DMS153 (cell line): ENCODE measurements at regions not wholly inside any gene's neighbourhood (a gene's known extent, or its start where the extent isn't known, plus 50 kb on each side); places are given as distances from the start of the nearest gene placed in this dataset.
"Not testable (repeated sequence)": the region's sequence is repeated elsewhere in the genome, so short reads cannot be mapped to it uniquely, and the experiment has no call there.

ENCODE experiments used
- DNase-seq: peaks from one replicate; lab custom pipeline; 2025; lab: John Stamatoyannopoulos, UW

DNA sequence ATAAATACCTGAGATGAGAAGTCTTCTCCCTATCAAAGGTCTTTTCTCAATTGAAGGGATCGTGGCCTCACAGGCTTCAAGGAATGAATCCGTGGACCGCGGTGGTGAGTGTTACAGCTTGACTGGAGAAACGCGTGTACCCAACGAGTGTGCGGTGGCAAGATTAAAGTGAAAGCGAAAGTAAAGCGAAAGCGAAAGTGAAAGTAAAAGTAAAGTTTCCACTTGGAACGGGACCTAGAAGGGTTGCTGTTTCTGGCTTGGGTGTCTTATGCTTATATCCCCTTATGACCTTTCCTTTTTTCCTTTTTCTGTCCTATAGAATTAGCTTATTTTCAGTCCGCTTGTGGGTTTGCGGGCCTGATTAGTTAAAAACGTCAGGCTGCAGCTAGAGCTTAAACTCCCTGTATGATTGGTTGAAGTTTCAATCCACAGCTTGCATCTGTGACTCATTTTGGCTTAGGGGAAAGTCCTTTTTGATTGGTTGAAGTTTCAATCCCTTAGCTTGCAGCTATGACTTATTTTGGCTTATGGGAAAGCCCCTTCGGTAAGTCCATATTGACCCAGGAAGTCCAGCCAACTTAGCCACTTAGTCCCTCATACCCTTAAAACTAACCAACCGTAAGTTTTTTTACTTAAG is 924.3 kb upstream of the CDH10 start:
- no peak for DNase-seq

DNA sequence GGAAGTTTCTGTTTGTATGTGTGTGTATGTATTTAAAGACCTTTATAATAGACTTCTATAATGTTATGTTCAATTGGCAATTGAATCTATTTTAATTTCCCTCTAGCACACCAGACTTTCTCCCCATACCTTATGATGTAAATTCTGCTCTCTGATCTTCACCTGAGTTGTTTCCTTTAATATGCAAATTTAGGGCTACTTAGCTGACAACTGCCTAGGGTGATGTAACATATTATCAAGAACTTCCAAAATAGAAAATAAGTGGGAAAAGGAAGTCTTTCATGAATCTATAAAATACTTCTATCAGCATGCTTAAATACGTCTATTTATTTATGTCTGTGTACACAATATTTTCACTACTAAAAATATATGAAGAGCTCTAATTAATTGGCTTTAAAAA is 923.5 kb upstream of the CDH10 start:
- no peak for DNase-seq

DNA sequence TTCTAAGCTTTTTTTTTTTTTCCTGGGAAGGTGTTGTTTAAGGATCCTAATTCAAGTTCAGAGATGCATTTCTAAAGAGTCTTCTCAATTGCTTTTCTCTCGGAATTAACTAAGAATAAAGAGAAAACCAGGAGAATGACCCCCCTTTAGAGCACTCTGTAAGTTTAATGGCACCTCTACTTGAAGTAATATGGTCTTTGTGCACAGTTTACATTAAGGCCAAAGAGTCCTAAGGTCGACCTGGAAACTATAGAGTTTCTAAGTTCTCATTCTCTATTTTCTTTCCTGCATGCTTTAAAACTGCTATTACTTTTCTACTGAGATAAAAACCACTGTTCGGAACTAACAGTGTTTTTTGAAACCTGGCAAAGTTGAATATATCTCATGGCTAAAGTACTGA is 923.1 kb upstream of the CDH10 start:
- no peak for DNase-seq

- no peak for DNase-seq
Measured at GRCh38 chr5:25562656-25563055, 917.9 kb upstream of the CDH10 start.

DNA sequence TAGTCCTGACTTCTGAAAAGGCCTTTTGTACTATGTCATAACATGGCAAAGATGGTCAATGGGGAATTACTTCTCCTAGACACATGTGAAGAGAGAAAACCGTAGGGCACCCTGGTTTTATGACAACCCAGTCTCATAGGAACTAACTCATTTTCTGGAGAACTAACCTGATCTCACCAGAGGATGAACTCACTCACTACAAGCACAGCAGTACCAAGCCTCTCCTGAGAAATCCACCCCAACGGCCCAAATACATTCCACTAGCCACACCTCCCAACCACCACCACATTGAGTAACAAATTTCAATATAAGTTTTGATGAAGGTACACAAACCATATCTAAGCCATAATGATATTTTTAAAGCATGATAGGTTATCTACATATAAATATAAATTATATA is 909.3 kb upstream of the CDH10 start:
- no peak for DNase-seq

DNA sequence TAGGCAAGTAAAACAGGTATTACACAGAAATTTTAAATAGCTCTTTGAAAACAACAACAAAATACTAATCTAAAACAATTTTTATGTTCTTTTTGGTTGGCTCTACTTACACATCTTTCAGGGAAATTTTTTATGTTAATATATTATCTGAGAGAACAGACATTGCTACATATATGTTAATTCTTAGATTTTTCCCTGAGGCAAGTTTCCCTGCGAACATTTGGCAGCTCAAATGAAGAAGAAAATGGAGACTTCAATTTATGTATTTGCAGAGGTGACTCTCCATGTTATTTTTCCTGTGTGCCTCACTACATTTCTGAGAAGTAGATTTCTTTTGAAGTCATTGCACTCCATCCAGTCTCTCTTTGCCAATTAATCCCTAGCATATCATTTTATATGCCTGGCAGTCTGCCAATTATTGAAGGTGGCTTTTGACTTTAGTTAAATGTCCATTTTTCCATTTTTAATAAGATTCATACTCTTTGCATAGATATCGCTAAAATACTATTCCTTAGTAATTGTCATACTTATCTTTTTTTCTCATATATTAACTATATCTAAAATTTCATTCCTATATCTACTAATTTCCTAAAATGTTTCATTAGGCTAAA is 908.2 kb upstream of the CDH10 start:
- DNase-seq = no peak

- no peak for DNase-seq
Measured at GRCh38 chr5:25550793-25551192, 906.0 kb upstream of the CDH10 start.

DNA sequence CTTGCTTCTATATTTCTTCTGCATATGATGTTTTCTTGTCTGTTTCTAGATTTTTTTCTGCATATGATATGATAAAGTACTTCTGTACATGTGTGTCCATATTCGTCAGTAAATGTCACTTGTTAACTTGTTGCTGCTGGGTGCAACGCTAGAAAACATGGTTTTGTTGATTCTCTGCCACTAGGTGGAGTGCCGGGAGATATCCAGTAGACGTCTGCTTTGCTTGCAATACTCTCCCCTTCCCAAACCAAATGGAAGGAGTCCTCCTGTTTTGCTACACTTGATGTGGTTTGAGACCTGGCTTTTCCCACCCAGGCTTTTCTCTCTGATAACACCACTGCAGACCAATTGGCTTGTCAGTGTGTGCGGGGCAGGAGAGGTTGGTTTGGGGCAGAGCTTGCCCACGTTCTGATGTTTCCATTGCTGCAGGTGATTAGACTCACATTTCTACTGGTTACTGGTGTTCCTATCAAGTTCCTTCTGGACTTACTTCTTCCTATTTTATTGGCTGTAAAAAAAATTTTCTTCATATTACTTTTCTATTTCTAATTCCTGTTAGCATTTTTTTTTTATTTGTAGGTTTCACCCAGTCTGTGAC is 900.0 kb upstream of the CDH10 start:
- peak; percentile 50 for DNase-seq

- no peak for DNase-seq
Measured at GRCh38 chr5:25540628-25541027, 895.9 kb upstream of the CDH10 start.

DNA sequence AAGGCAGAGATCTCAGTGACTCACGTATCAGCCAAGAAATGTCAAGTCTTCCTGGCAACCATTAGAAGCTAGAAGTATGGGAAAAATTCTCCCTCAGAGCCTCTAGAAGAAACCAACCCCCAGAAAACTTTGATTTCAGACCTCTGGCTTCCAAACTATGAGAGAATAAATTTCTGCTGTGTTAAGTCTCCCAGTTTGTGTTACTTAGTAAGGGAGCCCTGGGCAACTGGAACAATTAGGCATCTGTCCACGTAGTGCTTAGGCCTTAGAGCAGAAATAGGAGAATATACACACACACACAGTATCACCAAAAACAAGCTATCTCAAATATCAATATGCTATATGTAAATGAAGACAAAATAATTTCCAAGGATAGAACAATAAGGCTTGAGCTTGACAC is 894.8 kb upstream of the CDH10 start:
- no peak for DNase-seq

DNA sequence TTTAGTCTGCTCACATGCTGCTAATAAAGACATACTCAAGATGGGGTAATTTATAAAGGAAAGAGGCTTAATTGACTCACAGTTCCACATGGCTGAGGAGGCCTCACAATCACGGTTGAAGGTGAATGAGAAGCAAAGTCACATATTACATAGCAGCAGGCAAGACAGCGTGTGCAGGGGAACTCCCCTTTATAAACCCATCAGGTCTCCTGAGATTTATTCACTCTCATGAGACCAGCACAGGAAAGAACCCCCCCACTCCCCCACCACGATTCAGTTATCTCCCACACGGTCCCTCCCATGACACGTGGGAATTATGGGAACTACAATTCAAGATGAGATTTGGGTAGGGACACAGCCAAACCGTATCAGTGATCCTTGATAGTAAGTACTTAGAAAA is 891.7 kb upstream of the CDH10 start:
- not testable (repeated sequence) for DNase-seq

DNA sequence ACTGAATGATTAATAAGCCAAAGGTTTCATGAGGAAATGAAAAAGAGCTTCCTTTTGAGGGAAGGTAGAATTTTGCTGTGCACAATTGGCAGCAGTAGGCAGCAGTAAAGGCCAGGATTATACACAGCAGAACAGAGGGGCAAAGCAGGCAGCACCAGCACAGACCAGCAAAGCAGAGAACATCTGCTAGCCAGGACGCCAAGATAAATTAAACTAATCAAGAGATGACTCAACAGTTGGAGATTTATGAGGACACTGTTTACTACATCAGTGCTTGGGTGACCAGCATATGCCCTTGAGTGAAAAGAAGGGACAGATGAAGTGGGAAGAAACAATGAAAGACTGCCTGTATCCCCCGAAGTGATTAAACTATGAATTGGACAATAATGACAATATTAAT is 871.4 kb upstream of the CDH10 start:
- no peak for DNase-seq

GRCh38 chr5:25515525-25515924 is 870.7 kb upstream of the CDH10 start:
- no peak for DNase-seq

GRCh38 chr5:25510692-25511091 is 865.9 kb upstream of the CDH10 start:
- DNase-seq = not testable (repeated sequence)

- DNase-seq = not testable (repeated sequence)
Measured at GRCh38 chr5:25508011-25508410, 863.2 kb upstream of the CDH10 start.

GRCh38 chr5:25500635-25501034 is 855.9 kb upstream of the CDH10 start:
- DNase-seq = no peak

GRCh38 chr5:25489834-25490538 is 845.2 kb upstream of the CDH10 start:
- DNase-seq = no peak

DNA sequence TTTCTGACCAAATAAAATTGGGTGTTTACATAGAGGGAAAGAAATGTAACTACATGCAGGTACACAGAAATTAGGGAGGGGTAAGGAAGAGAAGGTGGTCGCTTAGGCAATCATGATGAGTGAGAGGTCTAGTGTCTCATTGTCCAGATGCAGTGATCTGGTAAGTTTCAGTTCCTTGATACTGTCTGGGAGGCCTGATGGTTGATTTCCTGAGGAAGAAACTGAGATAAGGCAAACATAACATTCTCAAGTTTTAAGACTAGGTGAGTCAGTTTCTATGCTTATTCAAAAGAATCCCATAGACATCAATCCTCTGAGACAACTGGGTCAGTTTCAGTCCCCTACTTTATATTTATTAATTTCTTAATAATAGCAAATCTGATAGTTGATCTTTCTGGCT is 843.3 kb upstream of the CDH10 start:
- no peak for DNase-seq

DNA sequence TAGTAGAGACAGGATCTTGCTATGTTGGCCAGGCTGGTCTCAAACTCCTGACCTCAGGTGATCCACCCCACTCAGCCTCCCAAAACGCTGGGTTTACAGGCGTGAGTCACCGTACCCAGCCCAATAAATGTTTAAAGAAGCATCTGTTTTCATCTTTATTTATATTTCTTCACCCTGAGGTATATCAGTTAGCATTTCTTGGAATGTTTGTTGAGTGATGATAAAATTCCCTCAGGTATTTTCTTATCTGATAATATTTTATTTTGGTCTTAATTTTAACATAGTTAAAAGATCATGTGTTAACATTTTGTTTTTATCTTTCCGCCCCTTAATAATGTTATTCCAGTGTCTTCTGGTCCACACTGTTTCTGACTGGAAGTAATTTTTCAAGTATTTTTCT is 839.6 kb upstream of the CDH10 start:
- DNase-seq = no peak

GRCh38 chr5:25481463-25481862 is 836.7 kb upstream of the CDH10 start:
- DNase-seq = no peak

DNA sequence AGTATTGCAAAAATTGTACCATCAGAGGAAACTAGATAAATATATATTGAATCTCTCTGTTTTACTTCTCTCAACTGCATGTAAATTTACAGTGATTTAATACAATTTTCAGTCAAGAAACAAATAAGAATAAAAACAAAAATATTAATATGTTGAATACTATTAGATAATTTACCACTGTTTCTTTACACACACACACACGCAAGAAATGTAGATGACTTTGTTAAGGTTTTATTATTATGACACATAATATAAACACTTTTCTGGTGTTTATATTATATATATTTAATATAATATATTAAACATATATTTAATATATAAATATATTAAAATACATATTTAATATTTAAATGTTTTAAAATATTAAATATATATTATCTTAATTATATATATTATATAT is 814.3 kb upstream of the CDH10 start:
- DNase-seq = no peak

DNA sequence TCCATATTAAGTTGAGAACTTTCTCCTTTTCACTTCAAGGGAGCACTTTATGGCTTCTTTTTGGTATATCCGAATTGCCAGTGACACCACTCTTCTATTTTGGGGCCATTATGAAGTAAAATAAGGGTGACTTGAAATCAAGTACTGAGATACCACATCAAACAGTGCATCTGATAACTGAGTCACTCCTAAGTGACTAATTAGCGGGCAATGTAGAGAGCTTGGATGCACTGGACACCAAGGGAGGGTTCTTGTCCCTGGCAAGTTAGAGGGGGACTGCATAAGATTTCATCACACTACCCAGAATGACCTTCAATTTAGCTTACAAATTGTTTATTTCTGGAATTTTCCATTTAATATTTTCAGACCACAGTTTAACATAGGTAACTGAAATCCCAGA is 813.9 kb upstream of the CDH10 start:
- no peak for DNase-seq

- no peak for DNase-seq
Measured at GRCh38 chr5:25453500-25453899, 808.7 kb upstream of the CDH10 start.
